HCT116 (cell line): ENCODE measurements at regions not wholly inside any gene's neighbourhood (a gene's known extent, or its start where the extent isn't known, plus 50 kb on each side); places are given as distances from the start of the nearest gene placed in this dataset.

Source experiments
- ATAC-seq: fragments of 200-7000 bp; cut with Tn5 transposase; 2 replicates; pipeline ENCODE4 v1.9.1; 2020; ENCODE audit warnings: mild to moderate bottlenecking, moderate library complexity
- BruUV-seq: library from RNA; stranded (reverse); fragments of 400-500 nt; replicated peaks from 2 replicates; lab custom pipeline; 2021; lab: Mats Ljungman, UMichigan
- CTCF ChIA-PET: fragments of 300-600 bp; sonication (Branson Sonifier 250); formaldehyde crosslinking; loops from one replicate; lab custom pipeline; 2021; ENCODE audit warnings: antibody characterized with exemption; lab: Charles Lee
- POLR2A ChIA-PET: fragments of 300-600, 350-600 bp; sonication (Branson Sonifier 250); formaldehyde crosslinking; loops from one replicate; lab custom pipeline; 2021; ENCODE audit warnings: antibody characterized with exemption; lab: Charles Lee
- RAD21 ChIA-PET, 2 experiments: fragments of 300-600 bp; sonication (Branson Sonifier 250); formaldehyde crosslinking; loops; one replicate each; lab custom pipeline; 2023; ENCODE audit warnings: low total read pairs in 2 of 2; ENCODE audit not compliant: uncharacterized antibody in 2 of 2, unreplicated experiment in 2 of 2, low non-redundant PET in 1 of 2; lab: Charles Lee
- DNase-seq: peaks from one replicate; pipeline ENCODE4 v3.0.0-alpha.2; 2010; ENCODE audit warnings: low read depth, low spot score
- H2AFZ ChIP-seq: fragments of 200-600 bp; shearing (Covaris generic), sonication (generic); 2 replicates; pipeline ENCODE4 v1.6.1; 2017; ENCODE audit warnings: low read depth, mixed run types, mixed read lengths, antibody characterized with exemption, low read length; ENCODE audit not compliant: poor library complexity, severe bottlenecking
- H3K27ac ChIP-seq: 2 replicates; pipeline ENCODE4 v1.5.1; 2012; ENCODE audit warnings: low read depth, low read length
- H3K27me3 ChIP-seq: fragments of 200-600 bp; sonication (generic); 2 replicates; pipeline ENCODE4 v1.6.1; 2016; ENCODE audit warnings: mixed run types, low read length, mixed read lengths; ENCODE audit not compliant: insufficient read depth
- H3K36me3 ChIP-seq, 2 experiments: fragments of 200-500 bp in 1 of 2; fragments of 200-600 bp in 1 of 2; sonication (Bioruptor generic) in 1 of 2; sonication (generic) in 1 of 2; 2 replicates each; pipeline versions ENCODE4 v1.5.1 to v1.6.1; 2014 to 2016; ENCODE audit warnings: low read length in 2 of 2, inconsistent platforms in 1 of 2, mixed read lengths in 1 of 2, mixed run types in 1 of 2; ENCODE audit not compliant: insufficient read depth in 2 of 2, control insufficient read depth in 1 of 2
- H3K4me1 ChIP-seq, 2 experiments: fragments of 200-600 bp in 1 of 2; sonication (generic) in 1 of 2; 2 replicates each; pipeline versions ENCODE4 v1.5.1 to v1.6.1; 2012 to 2017; ENCODE audit warnings: low read length in 2 of 2, inconsistent platforms in 1 of 2, mild to moderate bottlenecking in 1 of 2, mixed read lengths in 1 of 2, mixed run types in 1 of 2, moderate library complexity in 1 of 2; ENCODE audit not compliant: insufficient read depth in 2 of 2, control insufficient read depth in 1 of 2
- H3K4me2 ChIP-seq: fragments of 200-600 bp; sonication (generic); 2 replicates; pipeline ENCODE4 v1.6.1; 2017; ENCODE audit warnings: mixed run types, low read length, mixed read lengths
- H3K4me3 ChIP-seq, 2 experiments: fragments of 200-600 bp in 1 of 2; sonication (generic) in 1 of 2; replicated peaks in 1 of 2; 2 replicates each; pipeline ENCODE4 v1.5.1; 2011 to 2016; ENCODE audit warnings: low read length in 2 of 2, control low read depth in 1 of 2, low read depth in 1 of 2, mild to moderate bottlenecking in 1 of 2, mixed read lengths in 1 of 2, mixed run types in 1 of 2
- H3K79me2 ChIP-seq: fragments of 200-600 bp; sonication (generic); 2 replicates; pipeline ENCODE4 v1.6.1; 2017; ENCODE audit warnings: mild to moderate bottlenecking, mixed run types, low read length, moderate library complexity, mixed read lengths; ENCODE audit not compliant: insufficient read depth
- H3K9ac ChIP-seq: fragments of 200-600 bp; sonication (generic); 2 replicates; pipeline ENCODE4 v1.6.1; 2016; ENCODE audit warnings: low read length, mixed read lengths
- H3K9me2 ChIP-seq: fragments of 200-600 bp; sonication (generic), shearing (Covaris generic); 2 replicates; pipeline ENCODE4 v1.6.1; 2017; ENCODE audit warnings: mixed run types, mild to moderate bottlenecking, moderate library complexity; ENCODE audit not compliant: insufficient read depth
- H3K9me3 ChIP-seq, 2 experiments: fragments of 200-500 bp in 1 of 2; fragments of 200-600 bp in 1 of 2; sonication (Bioruptor generic) in 1 of 2; sonication (generic) in 1 of 2; 2 replicates each; pipeline ENCODE4 v1.6.1; 2014 to 2017; ENCODE audit warnings: low read length in 2 of 2, mixed read lengths in 2 of 2, inconsistent platforms in 1 of 2, low read depth in 1 of 2, mild to moderate bottlenecking in 1 of 2, mixed run types in 1 of 2, moderate library complexity in 1 of 2; ENCODE audit not compliant: control insufficient read depth in 1 of 2, insufficient read depth in 1 of 2
- H4K20me1 ChIP-seq: fragments of 200-600 bp; sonication (generic), shearing (Covaris generic); 2 replicates; pipeline ENCODE4 v1.6.1; 2017; ENCODE audit warnings: mixed run types, mild to moderate bottlenecking, moderate library complexity; ENCODE audit not compliant: insufficient read depth
- ATF3 ChIP-seq: IDR thresholded peaks from 2 replicates; pipeline ENCODE4 v1.6.1; 2012
- CEBPB ChIP-seq: IDR thresholded peaks from 2 replicates; pipeline ENCODE4 v1.6.1; 2012; ENCODE audit warnings: low read depth
- EZH2 ChIP-seq: fragments of 200-600 bp; sonication (generic); IDR thresholded peaks from 2 replicates; pipeline ENCODE4 v1.6.1; 2017; ENCODE audit warnings: antibody characterized with exemption, mixed run types
- EZH2phosphoT487 ChIP-seq: fragments of 200-600 bp; IDR thresholded peaks from 2 replicates; pipeline ENCODE4 v1.6.1; 2018; ENCODE audit warnings: antibody characterized with exemption, borderline replicate concordance
- FOSL1 ChIP-seq: IDR thresholded peaks from 2 replicates; pipeline ENCODE4 v1.6.1; 2012; ENCODE audit warnings: low read depth
- MAX ChIP-seq: IDR thresholded peaks from 2 replicates; pipeline ENCODE4 v1.6.1; 2012
- REST ChIP-seq: IDR thresholded peaks from 2 replicates; pipeline ENCODE4 v1.6.1; 2012; ENCODE audit warnings: low read depth
- SIN3A ChIP-seq: IDR thresholded peaks from 2 replicates; pipeline ENCODE4 v1.6.1; 2012; ENCODE audit warnings: low read depth
- SP1 ChIP-seq: IDR thresholded peaks from 2 replicates; pipeline ENCODE4 v1.6.1; 2012; ENCODE audit warnings: low read depth
- YY1 ChIP-seq: IDR thresholded peaks from 2 replicates; pipeline ENCODE4 v1.6.1; 2011; ENCODE audit warnings: low read length, low read depth, moderate library complexity, mild to moderate bottlenecking; ENCODE audit not compliant: insufficient replicate concordance; ENCODE audit errors: extremely low read depth
- ZBTB33 ChIP-seq: IDR thresholded peaks from 2 replicates; pipeline ENCODE4 v1.6.1; 2011; ENCODE audit warnings: mild to moderate bottlenecking, low read length, moderate library complexity; ENCODE audit not compliant: insufficient replicate concordance; ENCODE audit errors: extremely low read depth
- ZFX ChIP-seq: fragments of 450-650 bp; IDR thresholded peaks from 2 replicates; pipeline ENCODE4 v1.6.1; 2017
- intact Hi-C: fragments of 100-400 bp; cut with micrococcal nuclease; formaldehyde crosslinking; loops from 2 replicates; pipeline ENCODE4 v1.10.0; 2022

GRCh38 chr7:35908331-35909216, 107.7 kb downstream of the SEPTIN7 start:
- DNase-seq, result no peak
- no peak overlapping the region for H2AFZ ChIP-seq
- TF ChIP-seq CEBPB (no peak), ZFX (no peak), FOSL1 (no peak), YY1 (no peak)
- TF ChIP-seq, all 23 proteins: peak for 0
- Histone ChIP-seq H3K79me2 (no peaks in the 10 kb centered on the region), H3K27me3 (no peaks in the 10 kb centered on the region), H3K36me3 (peaks cover 0 to 5% of the 10 kb centered on the region in 2 experiments; a peak in 2 of 4 replicates), H3K4me3 (no peak overlapping the region), H3K9ac (no peak overlapping the region), H3K9me3 (no peaks in the 10 kb centered on the region), H3K4me1 (no peaks in the 10 kb centered on the region), H4K20me1 (no peaks in the 10 kb centered on the region), H3K4me2 (no peak overlapping the region), H3K9me2 (no peaks in the 10 kb centered on the region), H3K27ac (no peak overlapping the region)
- ChIA-PET RAD21 (no interaction called here), CTCF (no interaction called here), POLR2A (no interaction called here)
- intact Hi-C loops, result loop anchor here (5.0 kb wide), 1 partner anchor 836 kb away; no protein-coding TSS in a partner anchor
- BruUV-seq, result no TSS peak
- ATAC-seq, result no peak

GRCh38 chr7:35909870-35910357, 109.1 kb downstream of the SEPTIN7 start:
- DNase-seq (no peak), ATAC-seq (no peak)
- Histone ChIP-seq H4K20me1 (no peaks in the 10 kb centered on the region), H3K36me3 (no peaks in the 10 kb centered on the region), H3K4me1 (no peaks in the 10 kb centered on the region), H2AFZ (no peak overlapping the region), H3K79me2 (no peaks in the 10 kb centered on the region), H3K27ac (no peak overlapping the region), H3K4me2 (no peak overlapping the region), H3K9me2 (no peaks in the 10 kb centered on the region), H3K9me3 (no peaks in the 10 kb centered on the region), H3K4me3 (no peak overlapping the region), H3K9ac (no peak overlapping the region), H3K27me3 (no peaks in the 10 kb centered on the region)
- CTCF ChIA-PET, result interaction anchor here (1.0 to 1.7 kb wide), 2 partner anchors 66 to 200 kb away, joined by 3 to 7 read pairs; no protein-coding TSS in a partner anchor
- no TSS peak for BruUV-seq
- intact Hi-C loops, result loop anchor here (5.0 kb wide), 1 partner anchor 838 kb away; no protein-coding TSS in a partner anchor
- RAD21 ChIA-PET, result no interaction called here
- POLR2A ChIA-PET, result no interaction called here
- TF ChIP-seq SP1 (no peak), REST (no peak), EZH2 (no peak), MAX (no peak), SIN3A (no peak), ATF3 (no peak), ZBTB33 (no peak), YY1 (no peak), EZH2phosphoT487 (no peak)
